OCI-LY7 (cell line): ENCODE measurements at regions not wholly inside any gene's neighbourhood (a gene's known extent, or its start where the extent isn't known, plus 50 kb on each side); places are given as distances from the start of the nearest gene placed in this dataset.
"Not testable (repeated sequence)": the region's sequence is repeated elsewhere in the genome, so short reads cannot be mapped to it uniquely, and the experiment has no call there.

Experiments used
- BruUV-seq: library from RNA; stranded (reverse); fragments of 400-500 nt; replicated peaks from 2 replicates; lab custom pipeline; 2021; lab: Mats Ljungman, UMichigan
- CTCF ChIA-PET: fragments of 300-600 bp; sonication (Branson Sonifier 250); formaldehyde crosslinking; loops from one replicate; lab custom pipeline; 2022; ENCODE audit warnings: antibody characterized with exemption; ENCODE audit not compliant: unreplicated experiment; lab: Charles Lee
- POLR2A ChIA-PET: fragments of 300-600 bp; sonication (Branson Sonifier 250); formaldehyde crosslinking; loops from one replicate; lab custom pipeline; 2022; ENCODE audit warnings: antibody characterized with exemption; lab: Charles Lee
- DNase-seq: peaks from one replicate; pipeline ENCODE4 v3.0.0-alpha.2; 2015; ENCODE audit warnings: low spot score
- H2AFZ ChIP-seq: fragments of 200-600 bp; sonication (generic), shearing (Covaris generic); 2 replicates; pipeline ENCODE4 v1.6.1; 2014; ENCODE audit warnings: mild to moderate bottlenecking, antibody characterized with exemption, low read length, moderate library complexity
- H3K27ac ChIP-seq: fragments of 200-600 bp; sonication (generic); 2 replicates; pipeline ENCODE4 v1.5.1; 2014; ENCODE audit warnings: mixed run types, low read depth, mild to moderate bottlenecking, moderate library complexity, low read length, inconsistent platforms; ENCODE audit not compliant: poor library complexity, severe bottlenecking
- H3K36me3 ChIP-seq: fragments of 200-600 bp; sonication (generic); 2 replicates; pipeline ENCODE4 v1.6.1; 2014; ENCODE audit warnings: mild to moderate bottlenecking, antibody characterized with exemption, low read length, moderate library complexity, mixed read lengths; ENCODE audit not compliant: insufficient read depth
- H3K4me1 ChIP-seq: fragments of 200-600 bp; sonication (generic); 2 replicates; pipeline ENCODE4 v1.5.1; 2014; ENCODE audit warnings: mild to moderate bottlenecking, low read length; ENCODE audit not compliant: insufficient read depth, poor library complexity, severe bottlenecking
- H3K4me2 ChIP-seq: fragments of 200-600 bp; sonication (generic); 2 replicates; pipeline ENCODE4 v1.6.1; 2014; ENCODE audit warnings: mild to moderate bottlenecking, low read length
- H3K4me3 ChIP-seq: fragments of 200-600 bp; sonication (generic); 2 replicates; pipeline ENCODE4 v1.5.1; 2014; ENCODE audit warnings: mild to moderate bottlenecking, low read depth, low read length; ENCODE audit not compliant: poor library complexity, severe bottlenecking
- H3K79me2 ChIP-seq: fragments of 200-600 bp; sonication (generic); 2 replicates; pipeline ENCODE4 v1.6.1; 2016; ENCODE audit warnings: low read depth, mild to moderate bottlenecking, low read length, moderate library complexity, mixed read lengths; ENCODE audit not compliant: insufficient read depth
- H3K9me2 ChIP-seq: fragments of 200-600 bp; sonication (generic); 2 replicates; pipeline ENCODE4 v1.6.1; 2016; ENCODE audit warnings: mild to moderate bottlenecking, low read length, mixed read lengths; ENCODE audit not compliant: insufficient read depth
- H3K9me3 ChIP-seq: fragments of 200-600 bp; sonication (generic); 2 replicates; pipeline ENCODE4 v1.6.1; 2014; ENCODE audit warnings: mild to moderate bottlenecking, mixed run types, low read length, mixed read lengths
- H4K20me1 ChIP-seq: fragments of 200-600 bp; sonication (generic); 2 replicates; pipeline ENCODE4 v1.6.1; 2014; ENCODE audit warnings: mild to moderate bottlenecking, antibody characterized with exemption, low read length, moderate library complexity, mixed read lengths; ENCODE audit not compliant: insufficient read depth
- CTCF ChIP-seq: fragments of 200-600 bp; sonication (generic); conservative IDR thresholded peaks from 2 replicates; pipeline ENCODE4 v1.5.1; 2014; ENCODE audit warnings: mild to moderate bottlenecking, antibody characterized with exemption, low read length, moderate library complexity, mixed read lengths
- EZH2phosphoT487 ChIP-seq: fragments of 200-600 bp; sonication (generic); IDR thresholded peaks from 2 replicates; pipeline ENCODE4 v1.6.1; 2018; ENCODE audit warnings: low read depth, borderline replicate concordance, mild to moderate bottlenecking, mixed run types, antibody characterized with exemption, low read length, moderate library complexity, mixed read lengths
- intact Hi-C: fragments of 100-400 bp; cut with micrococcal nuclease; formaldehyde crosslinking; loops from one replicate; pipeline ENCODE4 v1.10.0; 2022; ENCODE audit not compliant: unreplicated experiment

- Histone ChIP-seq H3K4me1 (no peaks in the 10 kb centered on the region), H3K79me2 (no peaks in the 10 kb centered on the region), H3K9me3 (no peaks in the 10 kb centered on the region), H2AFZ (no peak overlapping the region), H3K36me3 (no peaks in the 10 kb centered on the region), H3K27ac (no peak overlapping the region), H4K20me1 (no peaks in the 10 kb centered on the region), H3K9me2 (no peaks in the 10 kb centered on the region), H3K4me2 (no peak overlapping the region), H3K4me3 (no peak overlapping the region)
- CTCF ChIA-PET: no interaction called here
- DNase-seq: no peak
- TF ChIP-seq CTCF: no peak
- TF ChIP-seq EZH2phosphoT487: no peak
- POLR2A ChIA-PET: interaction anchor here (0.7 to 1.0 kb wide), 3 partner anchors 12 to 20 kb away, joined by 3 read pairs; no protein-coding TSS in a partner anchor
- no TSS peak for BruUV-seq
- intact Hi-C loops: no loop called here
Measured at GRCh38 chr15:26115229-26115943, 252.3 kb upstream of the ATP10A start.

- H3K4me1 ChIP-seq, BruUV-seq, H3K79me2 ChIP-seq, H3K36me3 ChIP-seq, CTCF ChIA-PET, H3K4me3 ChIP-seq, DNase-seq, H2AFZ ChIP-seq, H3K27ac ChIP-seq, H3K9me2 ChIP-seq, H3K9me3 ChIP-seq, H3K4me2 ChIP-seq, H4K20me1 ChIP-seq: not testable (repeated sequence)
- intact Hi-C loops: loop anchor here (5.0 kb wide), 1 partner anchor 37 kb away; no protein-coding TSS in a partner anchor
- POLR2A ChIA-PET: interaction anchor here (0.5 kb wide), 1 partner anchor 9 kb away, joined by 9 read pairs; no protein-coding TSS in a partner anchor
Measured at GRCh38 chr15:26114128-26114527, 251.0 kb upstream of the ATP10A start.

GRCh38 chr15:26113296-26113695, 250.2 kb upstream of the ATP10A start:
- no peak overlapping the region for H3K27ac ChIP-seq
- no peaks in the 10 kb centered on the region for H3K79me2 ChIP-seq
- BruUV-seq: no TSS peak
- no peaks in the 10 kb centered on the region for H3K36me3 ChIP-seq
- H3K9me2 ChIP-seq: no peaks in the 10 kb centered on the region
- H3K9me3 ChIP-seq: no peaks in the 10 kb centered on the region
- no peak overlapping the region for H3K4me2 ChIP-seq
- TF ChIP-seq EZH2phosphoT487 (no peak), CTCF (no peak)
- H3K4me3 ChIP-seq: no peak overlapping the region
- no peak overlapping the region for H2AFZ ChIP-seq
- no peaks in the 10 kb centered on the region for H4K20me1 ChIP-seq
- POLR2A ChIA-PET: no interaction called here
- CTCF ChIA-PET: no interaction called here
- intact Hi-C loops: loop anchor here (5.0 kb wide), 1 partner anchor 36 kb away; no protein-coding TSS in a partner anchor
- H3K4me1 ChIP-seq: no peaks in the 10 kb centered on the region
- no peak for DNase-seq
